Stimulated activated CD8-positive, alpha-beta memory T cell treated with anti-CD3 and anti-CD28 coated beads, Interleukin-7, amount 100 ng/mL, for 48 hours (primary cell): ENCODE measurements at regions not wholly inside any gene's neighbourhood (a gene's known extent, or its start where the extent isn't known, plus 50 kb on each side); places are given as distances from the start of the nearest gene placed in this dataset.
A peak's percentile ranks its signal among the peaks of the same experiment; 100 is the strongest.
"Not testable (repeated sequence)": the region's sequence is repeated elsewhere in the genome, so short reads cannot be mapped to it uniquely, and the experiment has no call there.

ENCODE experiments used
- DNase-seq, 2 donors: peaks; one replicate each; pipeline ENCODE4 v3.0.0-alpha.2; 2020; ENCODE audit warnings: low read depth in 1 of 2; ENCODE audit errors: extremely low read depth in 1 of 2

DNA sequence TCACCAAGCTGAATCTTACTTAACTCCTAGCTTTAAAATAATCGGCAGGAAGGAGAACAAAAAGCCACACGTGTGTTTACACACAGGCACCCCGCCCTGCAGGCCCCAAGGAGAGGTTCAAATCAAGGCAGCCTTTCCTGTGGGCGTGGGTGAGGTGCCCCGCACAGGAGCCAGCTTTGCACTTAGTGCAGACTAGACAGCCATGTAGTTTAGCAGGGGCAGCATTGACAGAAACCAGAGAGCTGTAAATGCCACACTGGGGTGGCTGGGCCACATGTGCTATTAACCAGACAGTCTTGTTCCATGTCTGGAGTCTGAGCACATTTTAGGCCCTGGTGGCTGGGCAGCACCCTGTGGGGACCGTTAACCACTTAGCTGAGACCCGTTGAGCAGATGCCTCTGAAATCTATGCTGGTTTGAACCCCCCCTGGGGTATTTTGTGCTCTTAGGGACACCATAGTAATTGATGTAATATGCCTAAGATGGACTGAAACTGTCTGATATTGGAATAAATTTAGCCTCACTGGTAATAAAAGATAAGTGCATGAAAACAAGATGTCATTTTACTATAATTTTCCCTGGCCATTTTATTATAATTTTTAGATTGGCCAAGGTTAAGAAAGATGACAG, 106.4 kb upstream of the KCNG1 start:
- no peak for DNase-seq

DNA sequence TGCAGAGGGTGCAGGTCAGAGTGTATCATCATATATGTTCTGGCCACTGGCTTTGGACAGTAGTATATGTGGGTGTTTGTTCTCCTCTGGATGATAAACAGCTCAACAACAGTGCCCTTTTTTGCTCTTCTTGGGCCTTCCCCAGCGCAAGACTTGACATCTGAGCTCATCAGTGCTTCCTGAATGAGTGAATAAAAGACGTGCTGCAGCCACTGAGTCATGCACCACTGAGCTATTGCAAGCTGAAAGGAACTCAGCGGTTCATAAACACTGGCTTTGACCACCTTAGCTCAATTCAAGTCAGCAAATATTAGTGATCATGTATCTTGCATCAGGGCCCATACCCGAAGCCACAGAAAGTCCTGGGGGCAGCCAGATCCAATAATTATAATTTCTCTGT, 105.3 kb upstream of the KCNG1 start:
- DNase-seq, result peak in 1 of 2 donors; percentile 13

DNA sequence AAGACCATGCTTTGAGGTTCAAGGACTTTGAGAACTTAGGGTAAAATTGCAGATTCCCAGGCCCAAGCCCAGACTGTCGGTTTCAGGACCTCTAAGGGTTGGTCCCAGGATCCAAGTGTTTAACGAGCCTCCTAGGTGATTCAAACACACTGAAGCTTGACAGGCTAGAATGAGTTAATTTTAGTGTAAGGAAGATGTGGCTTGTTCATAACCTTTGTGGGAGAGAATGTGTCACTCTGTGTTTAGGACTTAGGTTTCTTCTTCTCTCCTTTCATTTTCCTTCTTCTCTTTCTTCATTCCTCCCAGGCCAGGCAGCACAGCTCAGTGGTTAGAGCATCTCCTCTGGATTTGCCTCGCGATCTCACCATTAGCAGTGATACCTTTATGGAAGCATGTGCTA, 104.8 kb upstream of the KCNG1 start:
- DNase-seq, result no peak

DNA sequence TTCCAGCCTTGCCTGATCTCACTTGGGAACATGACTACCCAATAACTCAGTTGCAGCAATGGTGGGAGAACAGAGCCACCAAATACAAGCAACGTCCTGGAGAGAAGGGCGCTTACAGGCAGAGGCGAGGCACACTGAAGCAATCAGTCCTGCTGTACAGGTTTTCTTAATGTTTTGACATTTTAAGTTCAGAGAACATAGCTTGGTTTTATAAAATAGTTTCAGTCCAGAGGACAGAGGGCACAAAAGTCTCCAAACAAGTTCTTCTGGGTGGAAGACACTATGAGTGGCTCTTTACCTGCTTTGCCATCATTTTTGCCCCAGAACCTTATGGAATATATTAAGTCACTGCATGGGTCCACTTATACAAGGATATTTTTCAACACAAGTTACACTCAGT, 103.4 kb upstream of the KCNG1 start:
- DNase-seq, result no peak

DNA sequence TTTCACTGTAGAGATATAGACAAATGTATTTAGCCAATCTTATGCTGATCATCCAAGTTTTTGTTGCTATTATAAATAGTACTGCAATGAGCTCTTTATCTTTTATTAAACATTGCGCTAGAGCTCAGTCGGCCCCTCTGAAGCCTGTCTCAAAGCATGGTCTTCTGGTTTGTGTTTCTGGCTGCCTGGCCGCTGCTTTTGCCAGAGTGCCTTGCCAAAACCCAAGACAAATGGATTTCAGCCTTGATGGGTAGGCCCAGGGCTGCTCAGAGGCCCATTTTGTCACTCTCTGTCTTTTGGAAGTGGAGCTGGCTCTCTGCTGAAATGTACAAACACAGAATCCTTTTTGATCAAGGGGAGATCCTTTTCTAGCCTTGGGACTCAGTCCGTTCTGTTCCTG, 102.9 kb upstream of the KCNG1 start:
- DNase-seq, result no peak

DNA sequence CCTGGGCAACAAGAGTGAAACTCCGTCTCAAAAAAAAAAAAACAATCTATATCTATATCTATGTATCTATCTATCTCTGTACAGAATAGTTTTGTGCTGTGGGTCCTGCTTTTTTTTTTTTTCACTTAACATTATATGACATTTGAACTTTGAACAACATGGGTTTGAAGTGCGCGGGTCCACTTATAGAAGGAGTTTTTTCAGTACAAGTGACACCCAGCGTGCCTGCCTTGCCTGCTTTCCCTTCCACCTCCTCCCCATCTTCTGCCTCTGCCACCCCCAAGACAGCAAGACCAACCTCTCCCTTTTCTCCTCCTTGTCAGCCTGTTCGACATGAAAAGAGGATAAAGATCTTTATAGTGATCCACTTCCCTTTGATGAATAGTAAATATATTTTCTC, 102.2 kb upstream of the KCNG1 start:
- no peak for DNase-seq

DNA sequence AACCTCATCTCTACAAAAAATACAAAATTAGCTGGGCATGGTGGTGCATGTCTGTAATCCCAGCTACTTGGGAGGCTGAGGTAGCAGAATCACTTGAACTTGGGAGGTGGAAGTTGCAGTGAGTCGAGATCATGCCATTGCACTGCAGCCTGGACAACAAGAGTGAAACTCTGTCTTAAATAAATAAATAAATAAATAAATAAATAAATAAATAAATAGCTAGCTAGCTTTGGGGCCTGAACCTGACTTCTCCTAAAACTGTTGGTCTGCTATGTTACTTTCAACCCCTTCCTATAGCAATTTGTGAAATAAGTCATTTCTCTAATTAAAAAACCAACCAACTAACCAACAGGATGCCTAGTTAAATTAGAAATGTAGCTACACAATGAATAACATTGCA, 101.0 kb upstream of the KCNG1 start:
- not testable (repeated sequence) for DNase-seq

DNA sequence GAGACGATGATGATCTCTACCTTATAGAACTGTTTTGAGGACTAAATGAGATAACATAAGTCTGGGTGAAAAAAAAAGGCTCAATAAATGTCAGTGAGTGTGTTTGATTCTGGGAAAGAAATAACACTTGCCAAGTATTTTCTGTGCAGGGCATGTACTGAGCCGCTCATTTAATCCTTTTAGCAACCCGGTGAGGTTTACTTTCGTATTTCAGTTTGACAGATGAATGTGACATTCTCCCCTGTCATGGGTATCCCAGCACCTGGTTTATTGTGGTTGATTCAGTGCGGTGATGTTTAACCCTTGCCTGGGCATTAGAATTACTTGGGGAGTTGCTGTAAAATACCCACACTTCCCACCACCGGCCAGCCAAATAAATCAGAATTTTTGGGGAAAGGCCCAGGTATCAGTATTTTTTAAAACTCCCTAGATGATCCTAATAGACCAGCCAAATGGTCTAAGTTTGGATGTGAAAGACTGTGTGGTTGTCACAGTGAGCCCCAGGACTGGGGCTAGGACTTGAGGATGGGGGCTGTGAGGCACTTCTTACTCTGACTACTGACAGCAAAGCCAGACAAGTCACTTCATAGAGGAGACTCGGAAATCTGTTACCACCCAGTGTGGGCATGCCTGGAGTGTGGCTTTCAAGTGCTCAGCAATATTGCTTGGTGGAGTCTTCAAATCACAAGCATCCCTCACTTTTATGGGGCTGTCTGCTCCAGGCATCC, 100.2 kb upstream of the KCNG1 start:
- peak in 1 of 2 donors; percentile 12 for DNase-seq

DNA sequence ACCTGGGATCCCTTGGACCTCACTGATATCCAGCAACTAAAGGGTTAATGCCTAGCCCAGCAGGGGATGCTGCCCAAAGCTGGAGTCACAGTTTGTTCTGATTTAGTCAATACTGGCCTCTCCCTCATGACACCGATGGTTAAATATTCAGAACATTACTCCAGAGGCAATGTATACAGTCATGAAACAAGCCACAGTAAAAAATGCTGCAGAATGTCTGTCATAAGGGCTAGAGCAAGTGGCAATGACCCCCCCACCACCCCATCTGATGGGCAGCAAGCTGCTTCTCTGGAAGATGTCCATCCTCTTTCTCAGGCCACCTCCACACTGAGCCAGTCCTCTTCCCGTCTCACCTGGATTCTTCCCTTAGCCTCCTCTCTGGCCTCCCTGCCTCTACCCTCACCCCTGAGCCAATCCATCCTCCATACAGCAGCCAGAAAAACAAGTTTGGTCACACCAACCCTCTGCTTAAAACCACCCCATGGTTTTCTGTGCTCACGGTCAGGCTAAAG, 99.0 kb upstream of the KCNG1 start:
- no peak for DNase-seq

DNA sequence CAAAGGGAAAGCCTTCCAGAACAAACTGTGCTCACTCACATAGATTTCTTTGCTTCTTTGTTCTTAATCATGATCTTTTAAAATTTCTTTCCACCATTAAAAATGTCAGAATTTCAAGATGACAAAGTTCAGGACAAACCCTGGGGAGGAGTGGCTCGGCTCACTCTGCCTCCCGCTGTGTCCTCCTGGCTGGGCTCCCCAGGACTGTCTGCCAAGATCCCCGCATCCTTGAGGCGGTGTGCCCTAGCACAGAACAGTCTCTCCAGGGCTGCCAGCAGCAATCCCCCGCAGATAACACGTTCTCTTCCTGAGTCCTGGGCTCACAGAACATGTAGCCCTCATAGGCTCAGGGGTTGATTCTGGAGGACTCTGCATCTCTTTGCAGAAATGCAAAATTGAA, 98.4 kb upstream of the KCNG1 start:
- DNase-seq, result no peak

DNA sequence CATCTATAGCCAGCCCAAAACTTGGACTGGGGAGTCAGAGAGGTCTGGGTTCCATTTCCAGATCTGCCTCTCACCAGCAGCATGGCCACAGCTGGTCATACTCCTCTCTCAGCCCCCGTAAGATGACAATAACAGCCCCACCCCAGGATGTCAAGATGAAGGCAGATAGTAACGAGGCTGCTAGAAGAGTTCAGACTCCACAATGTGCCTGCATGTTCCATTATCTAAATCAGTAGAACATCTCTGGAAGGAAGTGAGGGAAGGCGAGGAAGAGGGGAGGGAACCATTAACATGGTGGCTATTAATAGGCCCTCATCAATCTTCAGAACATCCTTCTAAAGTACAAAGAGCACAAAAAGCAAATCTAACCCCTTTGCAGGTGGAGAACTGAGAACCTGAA, 98.0 kb upstream of the KCNG1 start:
- no peak for DNase-seq

DNA sequence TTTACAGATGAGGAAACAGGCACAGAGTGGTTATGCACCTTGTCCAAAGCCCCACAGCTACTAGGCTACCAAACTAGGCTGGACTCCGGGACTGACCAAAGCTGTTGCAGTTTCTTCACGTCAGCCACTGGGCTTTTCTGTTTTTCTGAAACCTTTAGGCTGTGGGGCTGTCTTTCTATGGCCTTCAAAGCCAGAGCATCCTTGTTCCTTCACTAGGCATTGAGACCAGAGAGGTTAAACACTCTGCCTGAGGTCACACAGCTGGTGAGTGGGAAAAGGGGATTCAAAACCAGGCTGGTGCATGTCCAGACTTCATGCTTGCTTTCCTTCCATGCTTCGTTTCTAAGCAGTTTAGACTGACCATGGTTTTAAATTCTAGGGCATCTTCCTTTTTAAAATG, 97.5 kb upstream of the KCNG1 start:
- no peak for DNase-seq

DNA sequence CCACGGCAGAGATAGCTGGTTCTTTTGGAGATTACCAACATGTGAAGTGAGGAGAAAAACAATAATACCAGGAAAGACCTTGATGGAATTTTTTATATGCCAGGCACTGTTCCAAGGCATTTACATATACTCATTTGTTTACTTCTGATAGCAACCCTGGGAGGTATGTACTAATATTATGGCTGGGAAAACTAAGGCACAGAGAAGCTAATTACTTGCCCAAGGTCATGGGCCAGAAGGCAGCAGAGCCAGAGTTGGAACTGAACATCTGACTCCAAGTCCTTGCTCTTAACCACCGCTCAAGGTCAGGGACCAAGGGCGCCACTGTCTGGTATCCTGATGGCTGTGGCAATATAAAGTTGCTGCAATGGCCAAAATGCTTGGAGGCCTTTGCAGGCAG, 97.0 kb upstream of the KCNG1 start:
- DNase-seq, result no peak

DNA sequence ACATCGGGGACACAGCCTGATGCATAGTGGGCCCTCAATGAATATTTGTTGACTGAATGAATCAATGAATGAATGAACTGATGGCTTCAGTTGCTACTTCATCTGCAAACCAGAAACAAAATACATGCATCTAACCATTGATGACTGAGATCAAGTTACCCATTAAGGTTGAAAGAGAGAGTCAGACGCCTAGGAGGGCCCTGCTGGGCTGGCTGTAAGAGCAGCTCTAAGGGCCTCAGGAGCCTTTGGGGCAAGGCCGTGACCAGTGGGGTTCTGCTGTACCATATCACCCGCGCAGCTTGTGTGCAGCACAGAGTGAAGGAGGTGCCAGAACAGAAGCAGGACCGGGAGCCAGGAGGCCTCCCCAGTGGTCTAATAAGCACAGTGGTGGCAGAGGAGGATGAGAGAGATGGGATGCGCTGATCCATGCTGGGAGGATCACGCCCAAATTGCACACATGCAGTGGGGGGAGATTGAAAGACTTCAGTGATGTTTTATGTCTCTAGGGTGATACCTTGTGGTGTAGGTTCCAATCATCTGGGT, 96.1 kb upstream of the KCNG1 start:
- DNase-seq, result no peak

DNA sequence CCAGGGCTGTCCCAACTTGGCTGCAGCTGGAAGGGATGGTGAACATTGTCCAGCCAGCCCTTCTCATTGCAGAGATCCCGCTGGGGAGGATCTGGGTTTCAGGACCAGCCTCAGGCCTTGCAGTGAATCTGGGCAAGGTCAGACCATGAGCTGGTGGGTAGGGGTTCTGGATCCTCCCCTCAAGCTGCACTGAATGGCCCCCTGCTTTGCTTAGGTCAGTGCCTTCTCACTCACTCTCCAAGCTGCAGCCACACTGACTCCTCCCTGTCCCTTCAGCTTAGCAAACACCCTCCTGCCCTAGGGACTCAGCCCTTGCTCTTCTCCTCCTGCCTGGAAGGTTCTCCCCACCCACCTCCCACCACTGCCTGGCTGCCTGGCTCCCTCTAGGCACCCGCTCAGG, 95.3 kb upstream of the KCNG1 start:
- no peak for DNase-seq

DNA sequence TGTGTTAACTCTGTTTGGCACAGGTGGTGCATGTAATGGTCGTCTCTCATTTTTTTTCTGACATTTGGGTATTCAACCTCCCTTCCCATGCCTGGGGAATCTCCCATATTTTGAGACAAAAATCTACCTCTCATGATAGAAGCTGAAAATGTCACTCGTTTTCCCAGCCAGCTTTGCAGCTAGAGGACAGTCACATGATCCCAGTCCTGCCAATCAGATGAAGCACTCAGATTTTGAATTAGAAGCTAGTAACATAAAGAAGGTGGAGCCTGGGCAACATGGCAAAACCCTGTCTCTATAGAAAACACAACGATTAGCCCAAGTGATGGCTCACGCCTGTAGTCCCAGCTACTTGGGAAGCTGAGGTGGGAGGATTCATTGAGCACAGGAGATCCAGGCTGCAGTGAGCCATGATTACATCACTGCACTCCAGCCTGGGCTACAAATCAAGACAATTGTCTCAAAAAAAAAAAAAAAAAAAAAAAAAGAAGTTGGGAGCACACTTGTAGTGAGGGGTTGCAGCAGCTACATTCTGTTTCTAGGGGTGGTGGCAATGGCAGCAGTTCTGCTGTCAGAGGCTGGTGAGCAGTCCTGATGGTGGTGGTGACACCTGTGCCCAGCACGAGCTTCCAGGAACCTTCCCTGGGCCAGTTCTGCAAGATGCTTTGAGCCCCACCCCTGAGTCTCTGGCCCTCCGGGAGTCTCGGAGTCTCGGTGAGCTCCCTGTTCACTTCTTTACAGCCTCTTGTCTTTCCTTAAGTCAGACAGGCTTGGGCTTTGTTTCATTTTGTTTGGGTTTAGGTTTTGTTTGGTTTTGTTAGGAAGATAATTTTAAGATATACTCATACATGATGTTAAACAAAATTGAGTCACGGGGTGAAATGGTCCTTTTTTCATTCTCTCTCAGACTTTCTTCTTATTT, 94.1 kb upstream of the KCNG1 start:
- DNase-seq, result no peak

DNA sequence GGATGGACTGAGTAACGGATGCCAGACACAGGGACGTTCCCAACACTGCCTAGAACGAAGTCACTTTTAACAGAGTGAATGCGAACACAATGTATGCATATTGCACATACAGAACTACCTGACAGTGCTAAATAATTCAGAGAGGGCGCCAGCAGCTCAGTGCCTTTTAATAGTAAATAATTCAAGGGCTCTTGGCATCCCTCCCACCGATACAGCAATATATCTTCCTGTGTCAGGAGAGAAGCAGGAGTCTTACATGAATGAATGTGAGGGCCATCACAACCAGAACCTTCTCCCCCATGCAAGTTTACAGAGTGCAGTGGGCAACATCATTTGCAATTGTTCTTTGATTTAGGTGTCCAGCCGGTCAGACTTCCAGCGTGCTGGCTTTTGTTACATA, 88.4 kb upstream of the KCNG1 start:
- no peak for DNase-seq

DNA sequence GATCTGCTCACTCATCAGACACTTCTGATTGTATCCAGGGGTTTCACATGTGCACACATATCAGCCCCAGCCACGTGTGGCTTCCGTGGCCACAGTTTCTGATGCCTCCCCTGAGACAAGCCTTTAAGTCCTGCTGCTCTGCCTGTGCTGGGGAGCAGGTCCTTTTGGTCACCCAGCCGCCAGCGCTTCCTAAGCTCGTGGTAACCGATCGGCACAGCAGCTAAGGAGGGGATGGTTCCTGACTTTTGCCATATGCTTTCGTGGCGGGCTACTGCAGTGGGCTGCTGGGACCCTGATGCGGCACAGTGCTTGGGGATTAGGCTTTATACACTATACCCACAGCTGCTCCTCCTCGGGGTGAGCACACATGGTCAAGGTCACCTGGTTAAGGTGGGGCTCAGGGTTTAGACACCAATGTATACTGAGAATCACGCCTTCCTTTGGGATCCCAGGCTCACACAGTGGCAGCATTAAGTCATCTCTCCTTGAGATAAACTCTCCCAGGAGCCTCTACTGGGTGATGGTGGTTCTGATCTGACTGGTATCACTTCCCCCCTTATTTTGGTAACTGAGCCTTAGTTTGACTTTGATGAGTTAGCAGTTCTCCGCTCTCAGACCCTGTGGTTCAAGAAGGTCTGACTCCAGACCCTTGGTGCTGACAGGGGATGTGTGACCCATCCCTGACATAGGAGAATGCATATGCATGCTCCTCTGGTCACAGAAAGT, 85.9 kb upstream of the KCNG1 start:
- no peak for DNase-seq

DNA sequence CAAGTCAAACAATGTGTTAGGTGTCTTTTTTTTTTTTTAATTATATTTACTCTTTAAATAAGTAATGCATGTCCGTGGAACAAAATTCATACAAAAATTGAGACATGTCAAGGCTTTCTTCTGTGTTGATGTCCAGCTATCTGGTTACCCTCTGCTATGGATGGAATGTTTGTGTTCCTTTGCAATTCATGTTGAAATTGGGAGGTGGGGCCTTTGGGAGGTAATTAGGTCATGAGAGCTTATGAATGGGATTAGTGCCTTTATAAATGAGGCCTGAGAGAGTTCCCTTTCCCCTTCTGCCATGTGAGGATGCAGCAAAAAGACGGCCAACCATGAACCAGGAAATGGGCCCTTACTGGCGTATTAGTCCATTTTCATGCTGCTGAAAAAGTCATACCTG, 83.1 kb upstream of the KCNG1 start:
- DNase-seq, result no peak
